H9 (cell line): ENCODE measurements at regions not wholly inside any gene's neighbourhood (a gene's known extent, or its start where the extent isn't known, plus 50 kb on each side); places are given as distances from the start of the nearest gene placed in this dataset.

Experiments
- DNase-seq: peaks from one replicate; pipeline ENCODE4 v3.0.0-alpha.2; 2017
- H2AFZ ChIP-seq: one replicate; pipeline ENCODE4 v1.6.1; 2013; ENCODE audit warnings: mild to moderate bottlenecking, low read length, control low read depth, moderate library complexity
- H2AK5ac ChIP-seq: 2 replicates; pipeline ENCODE4 v1.6.1; 2013; ENCODE audit warnings: low read length, control low read depth, mixed read lengths; ENCODE audit not compliant: insufficient read length
- H2BK120ac ChIP-seq: one replicate; pipeline ENCODE4 v1.6.1; 2013; ENCODE audit warnings: low read depth, mild to moderate bottlenecking, low read length, control low read depth, inconsistent platforms; ENCODE audit not compliant: poor library complexity, severe bottlenecking
- H2BK12ac ChIP-seq: 2 replicates; pipeline ENCODE4 v1.6.1; 2013; ENCODE audit warnings: low read length, control low read depth, mixed read lengths, low read depth; ENCODE audit not compliant: insufficient read length
- H2BK15ac ChIP-seq: 2 replicates; pipeline ENCODE4 v1.6.1; 2013; ENCODE audit warnings: low read depth, low read length, control low read depth
- H2BK20ac ChIP-seq: one replicate; pipeline ENCODE4 v1.6.1; 2013; ENCODE audit warnings: low read depth, mild to moderate bottlenecking, low read length, control low read depth, inconsistent platforms; ENCODE audit not compliant: poor library complexity, severe bottlenecking
- H2BK5ac ChIP-seq: 2 replicates; pipeline ENCODE4 v1.6.1; 2013; ENCODE audit warnings: low read length, control low read depth, mixed read lengths; ENCODE audit not compliant: insufficient read length
- H3K14ac ChIP-seq: 2 replicates; pipeline ENCODE4 v1.6.1; 2013; ENCODE audit warnings: low read length, control low read depth; ENCODE audit not compliant: insufficient read depth
- H3K18ac ChIP-seq: 2 replicates; pipeline ENCODE4 v1.6.1; 2013; ENCODE audit warnings: low read depth, mild to moderate bottlenecking, mixed read lengths, low read length, control low read depth; ENCODE audit not compliant: insufficient read length
- H3K23ac ChIP-seq: 2 replicates; pipeline ENCODE4 v1.6.1; 2013; ENCODE audit warnings: low read length, control low read depth, mixed read lengths, low read depth; ENCODE audit not compliant: insufficient read length
- H3K23me2 ChIP-seq: 2 replicates; pipeline ENCODE4 v1.6.1; 2013; ENCODE audit warnings: low read depth, mild to moderate bottlenecking, mixed read lengths, low read length, control low read depth; ENCODE audit not compliant: insufficient read length, poor library complexity, severe bottlenecking
- H3K27ac ChIP-seq: 2 replicates; pipeline ENCODE4 v1.5.1; 2013; ENCODE audit warnings: low read length, control low read depth, mixed read lengths, low read depth; ENCODE audit not compliant: insufficient read length
- H3K27me3 ChIP-seq: 2 replicates; pipeline ENCODE4 v1.6.1; 2013; ENCODE audit warnings: low read length, control low read depth, inconsistent platforms; ENCODE audit not compliant: insufficient read depth
- H3K4ac ChIP-seq: 2 replicates; pipeline ENCODE4 v1.6.1; 2013; ENCODE audit warnings: low read depth, mild to moderate bottlenecking, control low read depth, inconsistent platforms, low read length, moderate library complexity
- H3K4me1 ChIP-seq: 2 replicates; pipeline ENCODE4 v1.6.1; 2013; ENCODE audit warnings: low read length, control low read depth, inconsistent platforms; ENCODE audit not compliant: insufficient read depth
- H3K4me2 ChIP-seq: 2 replicates; pipeline ENCODE4 v1.6.1; 2013; ENCODE audit warnings: low read length, control low read depth, mixed read lengths; ENCODE audit not compliant: insufficient read length, insufficient read depth
- H3K56ac ChIP-seq: 2 replicates; pipeline ENCODE4 v1.6.1; 2013; ENCODE audit warnings: low read depth, mild to moderate bottlenecking, mixed read lengths, low read length, control low read depth; ENCODE audit not compliant: insufficient read length
- H3K79me1 ChIP-seq: 2 replicates; pipeline ENCODE4 v1.6.1; 2013; ENCODE audit warnings: low read depth, mild to moderate bottlenecking, moderate library complexity, low read length, control low read depth, inconsistent platforms; ENCODE audit not compliant: insufficient read depth, poor library complexity, severe bottlenecking
- H3K79me2 ChIP-seq: 2 replicates; pipeline ENCODE4 v1.6.1; 2013; ENCODE audit warnings: low read length, control low read depth, inconsistent platforms; ENCODE audit not compliant: insufficient read depth
- H3K9ac ChIP-seq: 2 replicates; pipeline ENCODE4 v1.6.1; 2013; ENCODE audit warnings: low read length, control low read depth, mixed read lengths; ENCODE audit not compliant: insufficient read length; ENCODE audit errors: extremely low read depth
- H3K9me3 ChIP-seq: one replicate; pipeline ENCODE4 v1.6.1; 2013; ENCODE audit warnings: low read depth, low read length, inconsistent platforms; ENCODE audit not compliant: control insufficient read depth
- H3T11ph ChIP-seq: one replicate; pipeline ENCODE4 v1.6.1; 2013; ENCODE audit warnings: mild to moderate bottlenecking, low read length, control low read depth, inconsistent platforms
- H4K20me1 ChIP-seq: one replicate; pipeline ENCODE4 v1.6.1; 2013; ENCODE audit not compliant: control insufficient read depth, insufficient read length, insufficient read depth
- H4K5ac ChIP-seq: 2 replicates; pipeline ENCODE4 v1.6.1; 2013; ENCODE audit warnings: low read depth, mild to moderate bottlenecking, mixed read lengths, low read length, control low read depth; ENCODE audit not compliant: insufficient read length
- H4K8ac ChIP-seq: replicated peaks from 2 replicates; pipeline ENCODE4 v1.6.1; 2013; ENCODE audit warnings: low read length, control low read depth, mixed read lengths, low read depth; ENCODE audit not compliant: insufficient read length
- H4K91ac ChIP-seq: 2 replicates; pipeline ENCODE4 v1.6.1; 2013; ENCODE audit warnings: low read depth, mild to moderate bottlenecking, moderate library complexity, mixed read lengths, low read length, control low read depth; ENCODE audit not compliant: insufficient read length
- H3K27ac Mint-ChIP-seq, 3 experiments: 2 replicates in 2 of 3; 3 replicates in 1 of 3; pipeline ENCODE4 v1.8.0; 2020 to 2021; ENCODE audit warnings: mixed read lengths in 3 of 3, mild to moderate bottlenecking in 1 of 3, moderate library complexity in 1 of 3
- H3K27me3 Mint-ChIP-seq: 2 replicates; pipeline ENCODE4 v1.8.0; 2021; ENCODE audit warnings: low read depth, mild to moderate bottlenecking, moderate library complexity, mixed read lengths
- H3K36me3 Mint-ChIP-seq, 3 experiments: 2 replicates in 2 of 3; 3 replicates in 1 of 3; pipeline ENCODE4 v1.8.0; 2020 to 2021; ENCODE audit warnings: low read depth in 3 of 3, mixed read lengths in 3 of 3; ENCODE audit not compliant: insufficient read depth in 1 of 3
- H3K4me1 Mint-ChIP-seq, 2 experiments: 2 replicates each; pipeline ENCODE4 v1.8.0; 2020; ENCODE audit warnings: mixed read lengths in 2 of 2
- H3K4me3 Mint-ChIP-seq, 2 experiments: 2 replicates in 1 of 2; 3 replicates in 1 of 2; pipeline ENCODE4 v1.8.0; 2020 to 2021; ENCODE audit warnings: mild to moderate bottlenecking in 2 of 2, mixed read lengths in 2 of 2, moderate library complexity in 1 of 2
- H3K9me3 Mint-ChIP-seq, 2 experiments: 2 replicates in 1 of 2; 3 replicates in 1 of 2; pipeline ENCODE4 v1.8.0; 2020; ENCODE audit warnings: mild to moderate bottlenecking in 2 of 2, mixed read lengths in 2 of 2, moderate library complexity in 1 of 2
- CTCF ChIP-seq: fragments of 200-600 bp; sonication (generic); conservative IDR thresholded peaks from 3 replicates; pipeline ENCODE4 v1.8.0; 2021; ENCODE audit warnings: antibody characterized with exemption, mild to moderate bottlenecking
- WGBS: extraction: QIAGEN DNeasy Blood & Tissue Kit; methylation state at CpG from one replicate; pipeline ENCODE4 v1.1.7; 2013; ENCODE audit warnings: missing lambda C conversion rate, low lambda C conversion rate, mixed read lengths; ENCODE audit not compliant: insufficient read length; ENCODE audit errors: extremely low coverage; 5-methylcytosine and 5-hydroxymethylcytosine counted together

GRCh38 chr3:182369861-182370260 lies 423.4 kb upstream of the ATP11B start:
- DNase-seq, result no peak
- Histone ChIP-seq H3K27ac (no peak overlapping the region), H3K23me2 (no peaks in the 10 kb centered on the region), H2BK5ac (no peak overlapping the region), H3K27me3 (no peaks in the 10 kb centered on the region), H3K4me1 (no peaks in the 10 kb centered on the region), H3K79me2 (no peaks in the 10 kb centered on the region), H3K9ac (no peak overlapping the region), H3K14ac (no peak overlapping the region), H2BK15ac (no peak overlapping the region), H3K4ac (no peak overlapping the region), H3K18ac (no peak overlapping the region), H2BK20ac (no peak overlapping the region), H2BK12ac (no peak overlapping the region), H3T11ph (no peak overlapping the region), H3K4me2 (no peak overlapping the region), H4K91ac (no peak overlapping the region), H2AFZ (no peak overlapping the region), H2BK120ac (no peak overlapping the region), H4K5ac (no peak overlapping the region), H3K9me3 (no peaks in the 10 kb centered on the region), H3K23ac (no peak overlapping the region), H4K20me1 (no peaks in the 10 kb centered on the region), H4K8ac (no peak overlapping the region), H2AK5ac (no peak overlapping the region), H3K79me1 (no peaks in the 10 kb centered on the region), H3K56ac (no peak overlapping the region)
- H3K27me3 Mint-ChIP-seq, result no peaks in the 10 kb centered on the region
- H3K4me3 Mint-ChIP-seq, result no peak overlapping the region
- no CpG with 5 or more reads among the region's 1 CpG for WGBS
- H3K4me1 Mint-ChIP-seq, result peaks cover 3% of the 10 kb centered on the region in 2 experiments; a peak in 2 of 4 replicates
- no peaks in the 10 kb centered on the region for H3K36me3 Mint-ChIP-seq
- TF ChIP-seq CTCF, result no peak
- no peak overlapping the region for H3K27ac Mint-ChIP-seq
- no peaks in the 10 kb centered on the region for H3K9me3 Mint-ChIP-seq
